ENCODE measurements at regions not wholly inside any gene's neighbourhood (a gene's known extent, or its start where the extent isn't known, plus 50 kb on each side); places are given as distances from the start of the nearest gene placed in this dataset.

GRCh38 chr5:3531320-3531986 lies 64.2 kb upstream of the IRX1 start:
- TF ChIP-seq EZH2 (IDR thresholded peaks at IDR 0.05; ENCODE audit: borderline replicate concordance, low read depth, low read length, severe bottlenecking) = no peak
- no peak for TF ChIP-seq CTCF (IDR thresholded peaks at IDR 0.05; ENCODE audit: borderline replicate concordance, extremely low read depth, low read length, poor library complexity, severe bottlenecking)

Data from DND-41 (cell line).